ENCODE measurements at regions not wholly inside any gene's neighbourhood (a gene's known extent, or its start where the extent isn't known, plus 50 kb on each side); places are given as distances from the start of the nearest gene placed in this dataset.

DNA sequence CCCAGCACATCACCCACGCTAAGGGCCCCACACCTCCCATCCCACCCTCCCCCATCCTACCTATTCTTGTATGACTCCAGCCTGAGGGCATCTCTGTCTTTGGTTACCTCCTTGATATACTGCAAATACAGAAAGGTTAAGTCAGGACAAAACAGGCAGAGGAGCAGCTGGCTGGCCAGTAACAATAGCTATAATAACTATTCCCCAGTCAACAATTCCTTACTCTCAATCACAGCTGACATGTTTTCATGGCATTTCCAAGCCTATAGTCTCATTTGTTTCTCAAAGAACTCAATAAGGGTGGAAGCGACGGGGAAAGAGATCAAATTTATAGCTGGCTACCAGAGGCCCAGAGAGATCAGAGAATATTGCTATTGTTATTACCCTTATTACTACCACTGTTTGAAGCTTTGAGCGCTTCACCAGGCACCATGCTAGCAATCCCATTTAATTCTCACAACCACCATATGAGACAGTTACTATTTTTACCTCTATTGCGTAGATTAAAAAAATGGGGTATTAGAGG, 93.0 kb upstream of the C2CD4B start:
- peaks cover 2% of the 10 kb centered on the region for H3K27me3 ChIP-seq (ENCODE audit: control insufficient read depth, insufficient read depth, low read length)
- DNase-seq (ENCODE audit: low read depth), result no peak
- TF ChIP-seq, protein P1, sequence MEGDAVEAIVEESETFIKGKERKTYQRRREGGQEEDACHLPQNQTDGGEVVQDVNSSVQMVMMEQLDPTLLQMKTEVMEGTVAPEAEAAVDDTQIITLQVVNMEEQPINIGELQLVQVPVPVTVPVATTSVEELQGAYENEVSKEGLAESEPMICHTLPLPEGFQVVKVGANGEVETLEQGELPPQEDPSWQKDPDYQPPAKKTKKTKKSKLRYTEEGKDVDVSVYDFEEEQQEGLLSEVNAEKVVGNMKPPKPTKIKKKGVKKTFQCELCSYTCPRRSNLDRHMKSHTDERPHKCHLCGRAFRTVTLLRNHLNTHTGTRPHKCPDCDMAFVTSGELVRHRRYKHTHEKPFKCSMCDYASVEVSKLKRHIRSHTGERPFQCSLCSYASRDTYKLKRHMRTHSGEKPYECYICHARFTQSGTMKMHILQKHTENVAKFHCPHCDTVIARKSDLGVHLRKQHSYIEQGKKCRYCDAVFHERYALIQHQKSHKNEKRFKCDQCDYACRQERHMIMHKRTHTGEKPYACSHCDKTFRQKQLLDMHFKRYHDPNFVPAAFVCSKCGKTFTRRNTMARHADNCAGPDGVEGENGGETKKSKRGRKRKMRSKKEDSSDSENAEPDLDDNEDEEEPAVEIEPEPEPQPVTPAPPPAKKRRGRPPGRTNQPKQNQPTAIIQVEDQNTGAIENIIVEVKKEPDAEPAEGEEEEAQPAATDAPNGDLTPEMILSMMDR (IDR thresholded peaks at IDR 0.05; ENCODE audit: insufficient read depth, low read length, poor library complexity, severe bottlenecking), result no peak
- H3K4me3 ChIP-seq (ENCODE audit: low read depth, low read length), result no peak overlapping the region
- H3K36me3 ChIP-seq (ENCODE audit: control insufficient read depth, insufficient read depth, low read length), result no peaks in the 10 kb centered on the region

DNA sequence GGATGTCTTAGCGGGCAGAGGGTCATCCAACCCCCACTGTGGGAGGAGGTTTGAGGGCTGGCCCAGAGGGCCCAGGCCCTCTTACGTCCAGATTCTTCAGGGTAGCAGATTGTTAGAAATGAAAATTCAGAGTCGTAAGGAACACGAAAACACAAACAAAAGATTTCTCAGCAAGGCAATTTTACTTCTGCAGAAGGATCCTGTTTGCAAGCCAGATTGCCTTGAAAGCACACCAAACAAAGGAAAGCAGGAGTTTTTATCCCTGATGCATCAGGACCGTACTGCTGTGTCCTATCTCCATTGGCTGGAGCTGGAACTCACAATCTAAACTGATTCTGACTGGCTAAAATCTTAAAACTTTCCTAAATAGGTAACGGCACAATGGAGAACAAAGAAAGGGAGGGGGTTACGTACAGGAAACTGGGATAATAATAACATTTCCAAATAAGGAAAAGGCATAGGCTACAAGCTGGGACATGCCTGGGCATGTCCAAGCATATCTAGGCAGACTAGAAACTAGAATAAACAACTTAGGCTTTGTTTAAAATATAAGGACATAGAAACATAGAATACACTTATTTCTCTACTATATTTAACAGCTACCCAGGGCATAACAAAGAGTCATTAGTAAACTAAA, 97.3 kb upstream of the C2CD4B start:
- TF ChIP-seq, protein P1 (IDR thresholded peaks at IDR 0.05; ENCODE audit: insufficient read depth, low read length, poor library complexity, severe bottlenecking), result no peak
- Histone ChIP-seq H3K4me3 (ENCODE audit: low read depth, low read length) (no peak overlapping the region), H3K36me3 (ENCODE audit: control insufficient read depth, insufficient read depth, low read length) (no peaks in the 10 kb centered on the region), H3K27me3 (ENCODE audit: control insufficient read depth, insufficient read depth, low read length) (no peaks in the 10 kb centered on the region)
- no peak for DNase-seq (ENCODE audit: low read depth)

DNA sequence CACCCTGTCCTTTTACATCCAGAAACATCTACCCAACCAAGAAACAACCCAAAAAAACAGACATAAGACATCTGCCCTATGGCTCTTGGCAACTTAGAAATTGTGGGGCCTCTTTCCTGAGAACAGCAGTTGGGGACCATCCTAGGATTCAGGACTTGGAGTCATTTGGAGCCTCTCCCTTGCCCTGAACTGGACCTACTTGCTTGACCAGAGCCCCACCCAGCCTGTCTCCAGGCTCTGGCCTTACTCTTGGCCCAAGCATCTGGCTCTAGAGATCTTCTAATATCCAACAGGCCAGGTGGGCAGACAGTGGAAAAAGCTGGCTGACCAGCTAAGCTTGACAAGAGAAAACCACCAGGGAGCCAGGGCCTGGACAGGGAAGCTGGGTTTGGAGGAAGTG, 99.1 kb upstream of the C2CD4B start:
- H3K4me3 ChIP-seq (ENCODE audit: low read depth, low read length), result no peak overlapping the region
- no peak for DNase-seq (ENCODE audit: low read depth)
- no peaks in the 10 kb centered on the region for H3K27me3 ChIP-seq (ENCODE audit: control insufficient read depth, insufficient read depth, low read length)
- no peaks in the 10 kb centered on the region for H3K36me3 ChIP-seq (ENCODE audit: control insufficient read depth, insufficient read depth, low read length)
- TF ChIP-seq, protein P1 (IDR thresholded peaks at IDR 0.05; ENCODE audit: insufficient read depth, low read length, poor library complexity, severe bottlenecking), result no peak

DNA sequence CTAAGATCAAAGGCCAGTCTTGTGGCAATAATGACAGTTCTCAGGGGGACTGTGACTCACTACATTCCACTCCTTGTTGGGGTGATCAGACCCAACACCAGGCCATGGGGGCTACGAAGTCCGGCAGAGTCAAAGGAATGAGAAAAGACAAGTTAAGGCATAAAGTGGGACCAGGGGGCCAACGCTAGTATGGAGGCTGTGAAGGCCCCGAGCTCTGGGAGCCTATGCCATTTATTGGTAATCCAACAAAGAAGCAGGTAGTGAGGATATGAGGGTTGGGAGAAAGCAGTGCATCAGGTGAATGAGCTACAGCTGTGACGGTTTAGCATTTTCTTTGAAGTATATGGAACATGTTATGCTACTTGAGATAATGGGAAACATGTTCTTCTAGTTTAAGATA, 104.4 kb upstream of the C2CD4B start:
- H3K4me3 ChIP-seq (ENCODE audit: low read depth, low read length), result no peak overlapping the region
- no peaks in the 10 kb centered on the region for H3K27me3 ChIP-seq (ENCODE audit: control insufficient read depth, insufficient read depth, low read length)
- no peaks in the 10 kb centered on the region for H3K36me3 ChIP-seq (ENCODE audit: control insufficient read depth, insufficient read depth, low read length)
- TF ChIP-seq, protein P1 (IDR thresholded peaks at IDR 0.05; ENCODE audit: insufficient read depth, low read length, poor library complexity, severe bottlenecking), result no peak
- DNase-seq (ENCODE audit: low read depth), result no peak

DNA sequence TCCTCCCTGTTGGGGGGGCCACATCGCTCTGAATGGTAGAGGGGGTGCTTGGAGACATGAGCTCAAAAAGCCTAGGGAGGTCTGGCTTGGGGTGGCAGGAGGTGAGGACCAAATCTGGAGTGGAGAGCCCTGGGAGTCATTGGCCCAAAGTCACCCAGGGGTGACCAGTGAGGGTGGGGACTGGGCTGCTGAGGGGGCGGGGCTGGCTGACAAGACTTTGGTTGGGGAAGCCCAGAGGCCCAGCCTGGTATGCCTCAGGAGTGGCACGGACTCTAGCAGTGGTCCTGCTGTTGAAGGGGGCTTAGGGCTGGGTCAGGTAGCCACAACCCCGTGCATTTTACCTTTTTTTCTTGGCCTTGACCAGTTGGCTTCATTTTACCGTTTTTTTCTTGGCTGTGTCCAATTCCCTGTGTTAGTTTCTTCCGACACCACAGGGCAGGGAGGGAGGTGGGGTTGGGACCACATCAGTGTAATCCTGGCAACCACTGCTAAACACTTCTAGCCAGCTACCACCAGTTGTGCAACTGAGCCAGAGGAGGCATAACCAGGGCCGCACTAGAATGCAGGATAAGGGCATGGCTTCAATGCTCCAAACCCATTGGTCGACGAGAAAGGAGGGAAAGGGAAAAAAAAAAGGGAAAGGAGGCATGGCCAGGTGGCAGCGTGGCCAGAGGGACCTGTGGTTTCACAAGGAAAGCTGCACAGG, 105.3 kb upstream of the C2CD4B start:
- no peak for DNase-seq (ENCODE audit: low read depth)
- no peaks in the 10 kb centered on the region for H3K36me3 ChIP-seq (ENCODE audit: control insufficient read depth, insufficient read depth, low read length)
- no peak overlapping the region for H3K4me3 ChIP-seq (ENCODE audit: low read depth, low read length)
- H3K27me3 ChIP-seq (ENCODE audit: control insufficient read depth, insufficient read depth, low read length), result no peaks in the 10 kb centered on the region
- TF ChIP-seq, protein P1 (IDR thresholded peaks at IDR 0.05; ENCODE audit: insufficient read depth, low read length, poor library complexity, severe bottlenecking), result no peak

Measured in kidney epithelial cell (primary cell).